Putamen (tissue), 1 donor: ENCODE measurements at regions not wholly inside any gene's neighbourhood (a gene's known extent, or its start where the extent isn't known, plus 50 kb on each side); places are given as distances from the start of the nearest gene placed in this dataset.
A peak's percentile ranks its signal among the peaks of the same experiment; 100 is the strongest.
"Not testable (repeated sequence)": the region's sequence is repeated elsewhere in the genome, so short reads cannot be mapped to it uniquely, and the experiment has no call there.

Experiments
- DNase-seq: peaks from one replicate; pipeline ENCODE4 v3.0.0-alpha.2; 2016; ENCODE audit warnings: low spot score

DNA sequence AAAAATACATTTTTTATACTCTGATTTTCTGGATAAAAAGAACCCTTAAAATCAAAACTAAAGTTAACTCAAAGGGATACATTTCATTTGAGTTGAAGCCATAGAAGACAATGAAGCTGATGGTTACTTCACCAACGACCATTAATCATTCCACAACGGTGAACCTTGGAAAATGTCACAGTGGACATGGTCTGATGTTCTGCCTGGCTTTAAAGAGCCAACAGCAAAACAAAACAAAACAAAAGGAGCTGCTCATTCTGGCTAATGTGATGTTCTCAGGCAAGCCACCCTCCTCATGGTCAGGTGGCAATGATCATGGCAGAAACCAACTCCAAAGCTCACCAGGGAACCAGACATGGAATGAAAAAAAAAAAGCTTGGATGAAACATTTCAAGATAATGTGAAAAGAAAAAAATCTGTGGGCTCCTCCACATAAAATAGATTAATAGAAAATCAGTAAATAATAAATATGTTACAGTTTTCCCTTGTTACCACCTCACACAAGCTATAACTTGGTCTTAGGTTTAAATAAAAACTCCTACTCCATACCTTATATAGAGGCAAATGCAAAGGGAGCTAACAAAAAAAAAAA, 90.1 kb upstream of the SERTAD2 start:
- no peak for DNase-seq

- no peak for DNase-seq
These were observed 91.8 kb upstream of the SERTAD2 start for GRCh38 chr2:64745562-64745961.

DNA sequence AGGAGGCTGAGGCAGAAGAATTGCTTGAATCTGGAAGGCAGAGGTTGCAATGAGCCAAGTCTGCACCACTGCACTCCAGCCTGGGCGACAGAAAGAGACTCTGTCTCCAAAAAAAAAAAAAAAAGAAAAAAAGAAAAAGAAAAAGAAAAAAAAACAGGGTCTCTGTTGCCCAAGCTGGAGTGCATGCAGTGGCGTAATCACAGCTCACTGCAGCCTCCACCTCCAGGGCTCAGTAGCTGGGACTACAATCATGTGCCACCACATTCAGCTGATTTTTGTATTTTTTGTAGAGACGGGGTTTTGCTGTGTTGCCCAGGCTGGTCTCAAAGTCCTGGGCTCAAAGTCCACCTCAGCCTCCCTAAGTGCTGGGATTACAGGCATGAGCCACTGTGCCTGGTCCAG, 94.0 kb upstream of the SERTAD2 start:
- not testable (repeated sequence) for DNase-seq

DNA sequence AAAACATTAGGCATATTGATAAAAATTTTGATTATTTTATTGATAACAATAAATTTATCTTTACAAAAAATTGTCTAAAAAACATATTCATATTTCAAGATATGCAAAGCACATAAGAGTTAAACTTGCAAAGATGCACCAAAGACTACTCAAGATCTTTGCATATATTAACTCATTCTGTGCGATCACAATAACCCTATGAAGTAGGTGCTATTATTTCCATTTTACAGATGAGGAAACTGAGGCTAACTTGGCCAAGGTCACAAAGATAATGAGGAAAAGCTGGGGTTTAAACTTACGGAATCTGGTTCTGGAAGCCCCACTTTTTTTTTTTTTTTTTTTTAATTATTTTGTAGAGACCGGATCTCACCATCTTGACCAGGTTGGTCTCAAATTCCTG, 94.4 kb upstream of the SERTAD2 start:
- DNase-seq, result no peak

DNA sequence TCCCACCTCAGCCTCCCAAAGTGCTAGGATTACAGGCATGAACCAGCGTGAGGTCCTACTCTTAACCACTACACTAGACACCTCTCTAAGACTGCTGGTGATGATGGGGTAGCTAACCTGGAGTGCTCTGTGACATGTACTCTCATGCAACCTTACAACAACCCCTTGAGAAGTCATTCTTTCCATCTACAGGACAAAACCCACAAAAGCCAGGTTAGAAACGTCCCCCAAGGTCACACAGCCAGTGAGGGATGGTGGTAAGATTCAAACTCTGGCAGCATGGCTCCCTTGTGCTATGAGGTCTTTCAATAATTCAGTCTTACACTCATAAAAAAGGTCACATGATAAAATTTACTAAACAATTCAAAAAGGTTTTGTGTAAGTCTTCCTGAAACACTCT, 94.8 kb upstream of the SERTAD2 start:
- no peak for DNase-seq

DNA sequence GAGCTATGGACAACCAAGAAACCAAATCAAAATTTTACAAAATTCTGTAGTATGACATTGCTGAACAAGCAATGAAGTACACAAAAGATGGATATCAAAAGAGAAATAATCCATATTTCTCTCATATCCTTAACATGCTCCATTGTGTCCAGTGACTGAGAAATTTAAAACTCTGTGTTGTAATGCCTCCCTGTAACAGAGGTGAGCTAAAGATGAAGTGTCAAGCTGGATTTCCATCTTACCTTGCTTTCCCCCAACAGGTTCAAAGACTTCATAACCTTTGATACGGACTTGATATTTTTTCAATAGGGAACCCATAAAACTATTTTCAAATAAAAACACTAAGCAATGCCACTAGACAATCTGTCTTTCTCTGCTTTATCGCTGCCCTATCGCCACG, 95.7 kb upstream of the SERTAD2 start:
- no peak for DNase-seq

GRCh38 chr2:64750001-64750816, 96.5 kb upstream of the SERTAD2 start:
- DNase-seq, result peak; percentile 45

DNA sequence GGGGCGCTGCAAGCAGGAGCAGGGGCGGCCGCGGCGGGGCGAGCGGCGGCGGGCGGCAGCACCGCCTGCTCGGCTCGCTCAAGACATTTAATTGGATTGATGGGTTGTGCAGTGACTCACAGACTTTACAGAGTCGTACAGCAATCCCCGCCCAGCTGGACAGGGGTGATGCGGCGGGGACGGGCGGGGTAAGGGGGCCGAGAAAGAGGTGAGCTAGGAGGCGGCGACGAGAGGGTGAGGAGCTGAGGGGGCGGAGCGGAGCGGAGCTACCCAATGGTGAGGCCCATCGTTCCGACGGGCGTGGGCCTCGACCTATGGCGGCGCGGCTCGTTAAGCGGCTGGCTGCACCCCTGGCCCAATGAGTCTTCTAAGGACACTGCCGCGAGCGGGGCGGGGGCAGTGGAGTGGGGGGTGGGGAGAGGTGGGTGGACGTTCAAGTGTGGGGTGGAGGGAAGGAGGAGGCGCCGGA, 97.1 kb upstream of the SERTAD2 start:
- DNase-seq, result peak; percentile 100

DNA sequence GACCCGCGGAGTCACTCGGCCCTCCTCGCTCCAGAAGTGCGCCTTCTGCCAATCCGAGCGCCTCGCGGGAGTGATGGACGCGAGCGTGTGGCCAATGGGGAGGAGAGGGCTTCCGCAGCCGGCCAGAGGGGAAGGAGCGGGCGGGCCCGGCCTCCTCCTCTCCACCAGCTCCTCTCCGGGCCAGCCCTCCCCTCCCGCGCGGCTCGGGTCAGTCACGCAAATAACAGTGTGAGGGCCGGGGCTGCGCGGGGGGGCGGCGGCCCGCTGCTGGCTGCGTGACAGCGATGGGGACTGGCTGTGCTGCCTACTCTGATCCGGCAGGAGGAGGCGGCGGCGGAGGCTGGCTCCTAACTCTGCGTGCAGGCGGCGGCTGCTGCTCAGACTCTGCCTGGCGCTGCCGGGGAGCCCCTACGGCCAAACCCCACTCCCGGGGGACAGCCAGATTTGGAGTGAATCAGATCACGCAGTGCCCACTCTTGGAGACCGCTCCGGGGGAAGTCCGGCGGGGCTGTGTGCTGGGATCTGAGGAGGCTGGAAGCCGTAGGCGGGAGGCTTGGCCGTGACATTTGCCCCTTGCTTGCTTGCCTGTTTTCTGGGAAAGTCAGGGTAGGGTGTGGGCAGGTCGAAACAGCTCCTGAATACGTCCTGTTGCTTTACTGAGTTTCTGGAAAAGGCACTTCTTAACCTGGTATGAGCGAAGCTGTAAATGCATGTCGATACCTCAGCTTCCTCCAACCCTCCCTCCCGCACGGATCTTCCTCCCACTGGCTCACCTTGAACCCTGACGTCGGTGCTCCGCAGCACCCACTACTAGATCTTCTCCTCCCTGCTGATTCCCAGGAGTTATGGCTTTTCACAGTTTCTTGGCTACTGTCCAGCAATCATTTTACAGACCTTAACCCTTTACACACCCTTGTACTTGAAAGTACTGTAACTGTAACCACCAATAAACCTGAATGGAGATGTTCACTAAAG, 97.9 kb upstream of the SERTAD2 start:
- DNase-seq, result peak; percentile 77

- no peak for DNase-seq
These were observed 99.7 kb upstream of the SERTAD2 start for GRCh38 chr2:64753399-64753798.

DNA sequence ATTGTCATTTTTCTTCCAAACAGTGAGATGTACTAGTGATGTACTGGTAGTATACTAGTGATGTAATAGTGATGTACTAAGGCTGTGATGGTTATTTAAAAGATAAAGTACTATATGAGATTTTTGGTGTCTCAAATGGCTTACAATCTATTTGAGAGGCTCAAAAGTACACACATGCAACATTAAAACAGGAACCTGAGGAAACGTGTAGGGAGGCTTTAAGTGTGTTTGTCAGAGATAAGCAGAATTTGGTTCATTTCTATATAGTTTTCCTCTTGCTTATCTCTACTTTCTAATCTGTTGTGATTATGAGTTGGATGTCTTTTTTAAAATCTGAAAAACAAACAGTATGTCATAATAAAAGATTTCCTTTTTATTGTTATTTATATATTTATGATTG, 100.9 kb upstream of the SERTAD2 start:
- DNase-seq, result no peak

DNA sequence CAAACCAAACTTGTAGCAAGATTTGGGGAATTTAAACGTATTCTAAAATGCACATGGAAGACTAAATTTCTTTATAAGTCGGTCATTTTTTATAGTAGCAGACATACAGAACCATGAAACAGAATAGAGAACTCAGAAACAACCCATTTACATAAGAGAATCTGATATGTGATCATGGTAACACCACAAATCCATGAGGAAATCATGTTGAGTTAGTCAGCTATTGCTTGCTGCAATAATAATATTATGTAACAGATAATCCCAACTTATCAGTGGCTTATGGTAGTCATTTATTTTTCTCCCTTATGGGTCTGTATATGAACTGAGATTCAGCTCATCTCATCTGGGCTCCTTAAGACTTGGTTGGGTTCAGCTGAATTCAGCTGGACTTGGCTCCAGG, 103.4 kb upstream of the SERTAD2 start:
- no peak for DNase-seq

DNA sequence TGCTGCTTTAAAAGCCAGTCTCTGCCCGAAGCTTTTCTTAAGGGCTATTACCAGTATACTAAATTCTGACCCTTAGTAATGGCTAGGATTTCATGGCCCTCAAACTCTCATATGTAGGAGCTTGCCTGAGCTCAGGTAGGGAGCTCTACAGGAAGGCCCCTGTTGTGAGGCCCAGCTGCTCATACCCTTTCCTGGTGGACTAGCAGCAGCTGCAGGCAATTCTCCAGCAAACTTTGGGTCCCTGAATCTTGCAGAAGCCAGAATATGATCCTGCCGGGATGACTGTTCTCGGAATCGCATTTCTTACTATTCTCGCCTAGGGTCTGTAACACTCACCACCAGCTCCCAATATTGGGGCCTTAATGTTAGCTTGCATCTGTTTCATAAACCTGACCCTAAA, 106.4 kb upstream of the SERTAD2 start:
- no peak for DNase-seq

- DNase-seq, result no peak
These were observed 108.7 kb upstream of the SERTAD2 start for GRCh38 chr2:64762301-64762997.

- no peak for DNase-seq
These were observed 109.4 kb upstream of the SERTAD2 start for GRCh38 chr2:64763126-64763525.

- no peak for DNase-seq
These were observed 111.6 kb upstream of the SERTAD2 start for GRCh38 chr2:64765160-64765805.

GRCh38 chr2:64766841-64767669, 113.3 kb upstream of the SERTAD2 start:
- peak; percentile 49 for DNase-seq

- peak; percentile 91 for DNase-seq
These were observed 114.2 kb upstream of the SERTAD2 start for GRCh38 chr2:64767670-64768468.

- DNase-seq, result no peak
These were observed 114.8 kb upstream of the SERTAD2 start for GRCh38 chr2:64768491-64769005.
